Right lobe of liver (tissue), 6 donors: ENCODE measurements at regions not wholly inside any gene's neighbourhood (a gene's known extent, or its start where the extent isn't known, plus 50 kb on each side); places are given as distances from the start of the nearest gene placed in this dataset.

Experiments used
- ATAC-seq, 4 donors: fragments of 200-7000 bp; cut with Tn5 transposase; one replicate each; pipeline ENCODE4 v1.9.1; 2020; ENCODE audit warnings: mild to moderate bottlenecking in 4 of 4, moderate library complexity in 4 of 4
- DNase-seq, 3 donors: peaks; one replicate each; pipeline ENCODE4 v3.0.0-alpha.2; 2020
- H3K27ac ChIP-seq, 3 donors: fragments of 200-600 bp; one replicate each; pipeline ENCODE4 v1.8.0; 2022
- H3K27me3 ChIP-seq, 2 donors: fragments of 200-600 bp; one replicate each; pipeline ENCODE4 v1.8.0; 2022
- H3K36me3 ChIP-seq, 4 donors: fragments of 200-600 bp; sonication (generic) in 1 of 4; one replicate each; pipeline versions ENCODE4 v1.5.1 to v1.8.0; 2017 to 2022; ENCODE audit warnings: control low read depth in 1 of 4
- H3K4me1 ChIP-seq, 4 donors: fragments of 200-600 bp; sonication (generic) in 1 of 4; one replicate each; pipeline versions ENCODE4 v1.5.1 to v1.8.0; 2017 to 2022; ENCODE audit warnings: control low read depth in 1 of 4
- H3K4me3 ChIP-seq, 3 donors: fragments of 200-600 bp; one replicate each; pipeline ENCODE4 v1.8.0; 2022
- H3K9me3 ChIP-seq, 4 donors: fragments of 200-600 bp; sonication (generic) in 1 of 4; one replicate each; pipeline versions ENCODE4 v1.5.1 to v1.8.0; 2017 to 2022; ENCODE audit warnings: control low read depth in 1 of 4
- CTCF ChIP-seq, 4 donors: fragments of 200-600 bp in 3 of 4; fragments of 450-650 bp in 1 of 4; IDR thresholded peaks; one replicate each; pipeline versions ENCODE4 v1.5.1 to v1.8.0; 2016 to 2022; ENCODE audit warnings: antibody characterized with exemption in 4 of 4, mild to moderate bottlenecking in 2 of 4
- POLR2A ChIP-seq: fragments of 450-650 bp; IDR thresholded peaks from one replicate; pipeline ENCODE4 v1.6.1; 2017; ENCODE audit warnings: antibody characterized with exemption, mild to moderate bottlenecking
- WGBS: methylation state at CpG from one replicate; pipeline ENCODE4 v1.1.6; 2018; ENCODE audit warnings: low coverage, low lambda C conversion rate; ENCODE audit not compliant: insufficient coverage; ENCODE audit errors: missing lambda C conversion rate; 5-methylcytosine and 5-hydroxymethylcytosine counted together
- intact Hi-C, 2 donors: fragments of 100-400 bp; cut with DNase I; formaldehyde crosslinking; loops; one replicate each; pipeline versions ENCODE4 v1.11.2 to v1.14.1; 2022
- donor health status: DM: no; HTN: yes; CAD: no.
- donor health status: DM: no; HTN: no; CAD: no.
- donor health status: DM: no; HTN: no; CAD: no.
- donor health status: DM: no; HTN: yes; CAD: no.
- donor health status: DM: no; HTN: yes; CAD: no.

GRCh38 chr20:52665441-52665840 lies 306.7 kb upstream of the TSHZ2 start:
- DNase-seq (no peak), ATAC-seq (no peak)
- no peak for TF ChIP-seq POLR2A
- intact Hi-C loops, result no loop called here
- 77% methylated on average over 1 of the region's 1 CpG for WGBS
- H3K36me3 ChIP-seq, result no peaks in the 10 kb centered on the region
- H3K9me3 ChIP-seq, result no peaks in the 10 kb centered on the region
- H3K27ac ChIP-seq, result no peak overlapping the region
- no peaks in the 10 kb centered on the region for H3K27me3 ChIP-seq
- H3K4me3 ChIP-seq, result no peak overlapping the region
- no peaks in the 10 kb centered on the region for H3K4me1 ChIP-seq

- intact Hi-C loops, result no loop called here
- H3K27ac ChIP-seq, result no peak overlapping the region
- H3K27me3 ChIP-seq, result no peaks in the 10 kb centered on the region
- ATAC-seq, result no peak
- H3K4me1 ChIP-seq, result no peaks in the 10 kb centered on the region
- no peak for TF ChIP-seq CTCF (IDR thresholded peaks at IDR 0.05)
- no peak for TF ChIP-seq POLR2A
- no peak for DNase-seq
- no peak overlapping the region for H3K4me3 ChIP-seq
- H3K9me3 ChIP-seq, result no peaks in the 10 kb centered on the region
- no peaks in the 10 kb centered on the region for H3K36me3 ChIP-seq
- WGBS, result 100% methylated on average over 1 of the region's 3 CpGs
Observed at GRCh38 chr20:52655395-52655794, 316.8 kb upstream of the TSHZ2 start.

GRCh38 chr20:52654567-52654966 lies 317.6 kb upstream of the TSHZ2 start:
- no peak for DNase-seq
- H3K27me3 ChIP-seq, result no peaks in the 10 kb centered on the region
- no peak for ATAC-seq
- no peaks in the 10 kb centered on the region for H3K36me3 ChIP-seq
- H3K4me3 ChIP-seq, result no peak overlapping the region
- H3K4me1 ChIP-seq, result no peaks in the 10 kb centered on the region
- TF ChIP-seq POLR2A (no peak), CTCF (IDR thresholded peaks at IDR 0.05) (no peak)
- intact Hi-C loops, result no loop called here
- 25% methylated on average over 2 of the region's 2 CpGs for WGBS
- no peak overlapping the region for H3K27ac ChIP-seq
- no peaks in the 10 kb centered on the region for H3K9me3 ChIP-seq

- TF ChIP-seq CTCF (IDR thresholded peaks at IDR 0.05) (no peak), POLR2A (no peak)
- Histone ChIP-seq H3K9me3 (no peaks in the 10 kb centered on the region), H3K27me3 (no peaks in the 10 kb centered on the region), H3K36me3 (no peaks in the 10 kb centered on the region), H3K4me1 (no peaks in the 10 kb centered on the region), H3K4me3 (no peak overlapping the region), H3K27ac (no peak overlapping the region)
- no peak for ATAC-seq
- 52% methylated on average over 3 of the region's 3 CpGs for WGBS
- intact Hi-C loops, result no loop called here
- no peak for DNase-seq
Observed at GRCh38 chr20:52652271-52652670, 319.9 kb upstream of the TSHZ2 start.

GRCh38 chr20:52649727-52650126 lies 322.4 kb upstream of the TSHZ2 start:
- Histone ChIP-seq H3K9me3 (no peaks in the 10 kb centered on the region), H3K4me1 (no peaks in the 10 kb centered on the region), H3K4me3 (no peak overlapping the region), H3K36me3 (no peaks in the 10 kb centered on the region), H3K27ac (no peak overlapping the region), H3K27me3 (no peaks in the 10 kb centered on the region)
- ATAC-seq (no peak), DNase-seq (no peak)
- TF ChIP-seq POLR2A (no peak), CTCF (IDR thresholded peaks at IDR 0.05) (no peak)
- intact Hi-C loops, result no loop called here
